ENCODE measurements at regions not wholly inside any gene's neighbourhood (a gene's known extent, or its start where the extent isn't known, plus 50 kb on each side); places are given as distances from the start of the nearest gene placed in this dataset.

DNA sequence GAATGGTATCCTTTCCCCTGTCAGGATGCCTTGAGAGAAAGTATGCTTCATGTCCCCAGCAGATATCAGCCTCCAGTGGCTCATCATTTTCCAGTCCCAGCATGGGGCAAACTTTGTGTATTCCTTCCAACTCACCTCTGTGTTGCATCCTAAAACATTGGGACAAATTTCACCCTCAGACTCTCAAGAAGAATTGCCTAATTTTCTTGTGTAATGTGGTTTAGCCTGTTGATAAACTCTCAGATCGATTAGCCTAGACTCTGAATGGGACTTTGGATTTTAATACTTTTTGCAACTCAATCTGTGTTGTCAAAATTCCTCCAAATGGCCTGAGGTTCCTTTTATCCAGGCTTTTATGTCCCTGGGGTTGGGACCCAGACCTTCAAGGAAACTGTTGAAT, 805.3 kb downstream of the C4orf33 start:
- H3K27ac ChIP-seq, result no peak overlapping the region
- H2AFZ ChIP-seq, result no peak overlapping the region
- H3K27me3 ChIP-seq (ENCODE audit: control insufficient read depth, insufficient read depth, low read length), result no peaks in the 10 kb centered on the region
- no peaks in the 10 kb centered on the region for H3K4me1 ChIP-seq
- H3K4me2 ChIP-seq (ENCODE audit: low read length), result no peak overlapping the region
- TF ChIP-seq, protein P1, sequence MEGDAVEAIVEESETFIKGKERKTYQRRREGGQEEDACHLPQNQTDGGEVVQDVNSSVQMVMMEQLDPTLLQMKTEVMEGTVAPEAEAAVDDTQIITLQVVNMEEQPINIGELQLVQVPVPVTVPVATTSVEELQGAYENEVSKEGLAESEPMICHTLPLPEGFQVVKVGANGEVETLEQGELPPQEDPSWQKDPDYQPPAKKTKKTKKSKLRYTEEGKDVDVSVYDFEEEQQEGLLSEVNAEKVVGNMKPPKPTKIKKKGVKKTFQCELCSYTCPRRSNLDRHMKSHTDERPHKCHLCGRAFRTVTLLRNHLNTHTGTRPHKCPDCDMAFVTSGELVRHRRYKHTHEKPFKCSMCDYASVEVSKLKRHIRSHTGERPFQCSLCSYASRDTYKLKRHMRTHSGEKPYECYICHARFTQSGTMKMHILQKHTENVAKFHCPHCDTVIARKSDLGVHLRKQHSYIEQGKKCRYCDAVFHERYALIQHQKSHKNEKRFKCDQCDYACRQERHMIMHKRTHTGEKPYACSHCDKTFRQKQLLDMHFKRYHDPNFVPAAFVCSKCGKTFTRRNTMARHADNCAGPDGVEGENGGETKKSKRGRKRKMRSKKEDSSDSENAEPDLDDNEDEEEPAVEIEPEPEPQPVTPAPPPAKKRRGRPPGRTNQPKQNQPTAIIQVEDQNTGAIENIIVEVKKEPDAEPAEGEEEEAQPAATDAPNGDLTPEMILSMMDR (IDR thresholded peaks at IDR 0.05), result no peak
- H3K4me3 ChIP-seq (ENCODE audit: low read depth, low read length), result no peak overlapping the region
- H3K79me2 ChIP-seq, result no peaks in the 10 kb centered on the region
- H3K9me3 ChIP-seq (ENCODE audit: control insufficient read depth, low read length), result no peaks in the 10 kb centered on the region
- H3K9ac ChIP-seq, result no peak overlapping the region
- no peaks in the 10 kb centered on the region for H3K36me3 ChIP-seq (ENCODE audit: control insufficient read depth, insufficient read depth, low read length)

DNA sequence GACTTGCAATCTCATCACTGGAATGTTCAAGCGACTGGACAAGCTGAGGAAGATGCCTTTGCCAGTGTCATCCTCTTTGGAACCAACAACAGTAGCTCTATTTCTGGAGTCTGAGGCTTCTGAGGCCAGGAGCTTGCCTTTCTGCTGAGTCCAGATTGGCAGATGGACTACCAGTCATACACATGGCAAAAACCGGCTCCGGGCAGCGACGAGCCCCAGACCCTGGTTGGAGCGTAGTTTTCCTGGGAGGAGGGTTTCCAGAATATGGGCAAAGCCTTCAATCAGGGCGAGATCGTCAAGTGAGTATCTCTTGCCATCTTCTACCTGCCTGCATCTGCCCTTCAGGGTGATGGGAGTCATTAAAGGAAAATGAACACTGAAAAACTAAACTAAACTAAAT, 807.9 kb downstream of the C4orf33 start:
- Histone ChIP-seq H2AFZ (no peak overlapping the region), H3K4me3 (ENCODE audit: low read depth, low read length) (no peak overlapping the region), H3K36me3 (ENCODE audit: control insufficient read depth, insufficient read depth, low read length) (no peaks in the 10 kb centered on the region), H3K27ac (no peak overlapping the region), H3K9me3 (ENCODE audit: control insufficient read depth, low read length) (no peaks in the 10 kb centered on the region), H3K27me3 (ENCODE audit: control insufficient read depth, insufficient read depth, low read length) (no peaks in the 10 kb centered on the region), H3K4me1 (no peaks in the 10 kb centered on the region), H3K79me2 (no peaks in the 10 kb centered on the region), H3K4me2 (ENCODE audit: low read length) (no peak overlapping the region), H3K9ac (no peak overlapping the region)
- TF ChIP-seq, protein P1 (IDR thresholded peaks at IDR 0.05), result no peak

DNA sequence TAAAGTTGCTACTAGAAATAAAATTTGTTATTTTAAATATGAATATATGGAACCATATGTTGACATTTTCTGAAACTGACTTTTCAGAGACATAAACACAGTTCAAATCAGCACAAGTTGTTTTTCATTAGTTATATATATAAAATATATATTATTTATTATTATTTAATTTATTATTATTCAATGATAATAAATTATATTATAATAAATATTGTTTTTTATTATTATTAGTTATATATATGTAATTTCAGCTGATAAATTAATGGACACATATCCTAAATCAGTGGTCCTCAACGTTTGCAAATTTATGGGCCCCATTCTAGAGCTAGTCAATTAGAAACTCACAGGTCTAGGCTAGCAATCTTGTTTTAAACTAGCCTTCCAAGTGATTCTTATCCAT, 809.3 kb downstream of the C4orf33 start:
- no peak overlapping the region for H3K4me2 ChIP-seq (ENCODE audit: low read length)
- H3K9me3 ChIP-seq (ENCODE audit: control insufficient read depth, low read length), result no peaks in the 10 kb centered on the region
- H3K27me3 ChIP-seq (ENCODE audit: control insufficient read depth, insufficient read depth, low read length), result no peaks in the 10 kb centered on the region
- TF ChIP-seq, protein P1 (IDR thresholded peaks at IDR 0.05), result no peak
- no peaks in the 10 kb centered on the region for H3K36me3 ChIP-seq (ENCODE audit: control insufficient read depth, insufficient read depth, low read length)
- no peak overlapping the region for H3K27ac ChIP-seq
- H3K9ac ChIP-seq, result no peak overlapping the region
- no peak overlapping the region for H2AFZ ChIP-seq
- H3K79me2 ChIP-seq, result no peaks in the 10 kb centered on the region
- no peaks in the 10 kb centered on the region for H3K4me1 ChIP-seq
- H3K4me3 ChIP-seq (ENCODE audit: low read depth, low read length), result no peak overlapping the region

DNA sequence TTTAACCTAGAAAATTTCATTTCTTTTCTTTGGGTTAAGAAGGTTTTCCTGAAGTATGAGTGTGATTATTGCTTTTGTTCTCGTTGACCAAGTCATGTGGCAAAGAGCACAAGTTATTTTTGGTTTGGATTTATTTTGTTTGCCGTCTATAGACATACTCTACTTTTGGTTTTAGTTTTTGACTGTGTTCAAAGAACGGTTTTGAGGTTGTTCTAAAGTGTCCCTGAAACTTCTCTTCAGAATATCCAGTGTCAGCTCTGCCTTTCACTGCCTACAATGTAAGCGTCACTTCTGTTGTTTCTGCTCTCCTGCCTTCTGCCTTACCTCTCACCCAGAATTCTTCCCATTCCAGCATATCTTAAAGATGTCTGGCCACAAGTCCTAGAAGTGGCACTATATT, 812.2 kb downstream of the C4orf33 start:
- no peaks in the 10 kb centered on the region for H3K4me1 ChIP-seq
- TF ChIP-seq, protein P1 (IDR thresholded peaks at IDR 0.05), result no peak
- no peak overlapping the region for H3K4me2 ChIP-seq (ENCODE audit: low read length)
- no peaks in the 10 kb centered on the region for H3K36me3 ChIP-seq (ENCODE audit: control insufficient read depth, insufficient read depth, low read length)
- no peak overlapping the region for H3K27ac ChIP-seq
- no peak overlapping the region for H2AFZ ChIP-seq
- no peak overlapping the region for H3K9ac ChIP-seq
- no peak overlapping the region for H3K4me3 ChIP-seq (ENCODE audit: low read depth, low read length)
- H3K79me2 ChIP-seq, result no peaks in the 10 kb centered on the region
- no peaks in the 10 kb centered on the region for H3K9me3 ChIP-seq (ENCODE audit: control insufficient read depth, low read length)
- no peaks in the 10 kb centered on the region for H3K27me3 ChIP-seq (ENCODE audit: control insufficient read depth, insufficient read depth, low read length)

DNA sequence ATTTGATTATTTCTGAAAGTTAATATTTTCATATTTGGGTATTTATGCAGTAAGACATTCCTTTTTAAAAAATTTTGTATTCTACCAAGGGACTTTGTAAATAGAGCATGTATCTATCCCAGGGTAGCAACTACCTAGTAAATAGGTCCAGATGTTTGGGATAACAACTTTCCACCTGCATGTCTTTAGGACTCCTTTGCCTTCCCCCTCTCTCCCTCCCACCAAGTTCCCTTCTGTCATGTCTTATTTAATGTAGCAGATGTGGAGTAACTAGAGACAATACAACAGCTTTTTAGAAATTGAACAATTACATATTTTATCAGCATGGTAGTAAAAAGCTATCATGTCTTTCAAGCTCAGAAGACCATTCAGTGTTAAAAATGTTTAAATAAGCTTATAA, 821.0 kb downstream of the C4orf33 start:
- Histone ChIP-seq H3K9ac (no peak overlapping the region), H3K9me3 (ENCODE audit: control insufficient read depth, low read length) (no peaks in the 10 kb centered on the region), H3K4me1 (no peaks in the 10 kb centered on the region), H3K4me3 (ENCODE audit: low read depth, low read length) (no peak overlapping the region), H3K27ac (no peak overlapping the region), H2AFZ (no peak overlapping the region), H3K4me2 (ENCODE audit: low read length) (no peak overlapping the region), H3K79me2 (no peaks in the 10 kb centered on the region), H3K36me3 (ENCODE audit: control insufficient read depth, insufficient read depth, low read length) (no peaks in the 10 kb centered on the region), H3K27me3 (ENCODE audit: control insufficient read depth, insufficient read depth, low read length) (no peaks in the 10 kb centered on the region)
- TF ChIP-seq, protein P1 (IDR thresholded peaks at IDR 0.05), result no peak
